Neuronal stem cell (in vitro differentiated cells): ENCODE measurements at regions not wholly inside any gene's neighbourhood (a gene's known extent, or its start where the extent isn't known, plus 50 kb on each side); places are given as distances from the start of the nearest gene placed in this dataset.
A peak's percentile ranks its signal among the peaks of the same experiment; 100 is the strongest.

Experiments used
- DNase-seq: peaks from one replicate; pipeline ENCODE4 v3.0.0-alpha.2; 2013; ENCODE audit warnings: low spot score
- H2AFZ ChIP-seq: one replicate; pipeline ENCODE4 v1.6.1; 2013; ENCODE audit warnings: mild to moderate bottlenecking, low read length, inconsistent platforms
- H2AK5ac ChIP-seq: 2 replicates; pipeline ENCODE4 v1.6.1; 2013; ENCODE audit warnings: low read depth, mild to moderate bottlenecking, inconsistent platforms, low read length, moderate library complexity, mixed read lengths
- H2BK120ac ChIP-seq: 2 replicates; pipeline ENCODE4 v1.6.1; 2013; ENCODE audit warnings: low read depth, mild to moderate bottlenecking, inconsistent platforms, low read length, moderate library complexity, mixed read lengths
- H2BK12ac ChIP-seq: one replicate; pipeline ENCODE4 v1.6.1; 2013; ENCODE audit warnings: low read length, inconsistent platforms
- H2BK15ac ChIP-seq: 2 replicates; pipeline ENCODE4 v1.6.1; 2013; ENCODE audit warnings: mild to moderate bottlenecking, low read length, inconsistent platforms, mixed read lengths
- H2BK5ac ChIP-seq: one replicate; pipeline ENCODE4 v1.6.1; 2013; ENCODE audit warnings: inconsistent platforms, mild to moderate bottlenecking, low read length, moderate library complexity
- H3K14ac ChIP-seq: one replicate; pipeline ENCODE4 v1.6.1; 2013; ENCODE audit warnings: low read length, inconsistent platforms
- H3K18ac ChIP-seq: 2 replicates; pipeline ENCODE4 v1.6.1; 2013; ENCODE audit warnings: low read length, inconsistent platforms
- H3K23ac ChIP-seq: 2 replicates; pipeline ENCODE4 v1.6.1; 2013; ENCODE audit warnings: low read depth, mild to moderate bottlenecking, mixed read lengths, low read length, inconsistent platforms; ENCODE audit not compliant: poor library complexity
- H3K27ac ChIP-seq: replicated peaks from 3 replicates; pipeline ENCODE4 v1.5.1; 2013; ENCODE audit warnings: low read length, inconsistent platforms
- H3K27me3 ChIP-seq, 3 experiments: 2 replicates each; pipeline ENCODE4 v1.6.1; 2013; ENCODE audit warnings: low read length in 3 of 3, mild to moderate bottlenecking in 2 of 3, inconsistent platforms in 1 of 3, low read depth in 1 of 3, mixed read lengths in 1 of 3, moderate library complexity in 1 of 3; ENCODE audit not compliant: control insufficient read depth in 3 of 3, insufficient read depth in 3 of 3
- H3K36me3 ChIP-seq, 2 donors: replicated peaks in 1 of 2; 2 replicates each; pipeline ENCODE4 v1.6.1; 2013; ENCODE audit warnings: low read length in 2 of 2; ENCODE audit not compliant: control insufficient read depth in 2 of 2, insufficient read depth in 2 of 2
- H3K4ac ChIP-seq: 2 replicates; pipeline ENCODE4 v1.6.1; 2013; ENCODE audit warnings: inconsistent platforms, mild to moderate bottlenecking, low read length, moderate library complexity
- H3K4me1 ChIP-seq, 2 donors: 1 replicate in 1 of 2; 2 replicates in 1 of 2; pipeline ENCODE4 v1.6.1; 2013; ENCODE audit warnings: low read length in 2 of 2, low read depth in 1 of 2; ENCODE audit not compliant: control insufficient read depth in 2 of 2, insufficient read depth in 1 of 2
- H3K4me2 ChIP-seq: one replicate; pipeline ENCODE4 v1.6.1; 2013; ENCODE audit warnings: mild to moderate bottlenecking, low read length, inconsistent platforms; ENCODE audit not compliant: insufficient read depth, poor library complexity, severe bottlenecking
- H3K4me3 ChIP-seq, 2 donors: 2 replicates each; pipeline ENCODE4 v1.5.1; 2013; ENCODE audit warnings: low read length in 2 of 2, mild to moderate bottlenecking in 2 of 2, inconsistent platforms in 1 of 2, moderate library complexity in 1 of 2
- H3K79me1 ChIP-seq: one replicate; pipeline ENCODE4 v1.6.1; 2013; ENCODE audit warnings: low read depth, mild to moderate bottlenecking, inconsistent platforms, low read length, moderate library complexity
- H3K9ac ChIP-seq: one replicate; pipeline ENCODE4 v1.6.1; 2013; ENCODE audit warnings: mild to moderate bottlenecking, low read depth, low read length, inconsistent platforms; ENCODE audit not compliant: poor library complexity
- H3K9me3 ChIP-seq, 2 donors: replicated peaks in 1 of 2; 2 replicates each; pipeline versions ENCODE3 to v1.6.1; 2013; ENCODE audit warnings: low read length in 2 of 2, mild to moderate bottlenecking in 2 of 2, inconsistent platforms in 1 of 2, low read depth in 1 of 2, mixed read lengths in 1 of 2, moderate library complexity in 1 of 2; ENCODE audit not compliant: control insufficient read depth in 2 of 2, insufficient read depth in 1 of 2
- H4K8ac ChIP-seq: one replicate; pipeline ENCODE4 v1.6.1; 2013; ENCODE audit warnings: low read depth, mild to moderate bottlenecking, inconsistent platforms, low read length, moderate library complexity
- H4K91ac ChIP-seq: one replicate; pipeline ENCODE4 v1.6.1; 2013; ENCODE audit warnings: low read length, low read depth, mild to moderate bottlenecking, inconsistent platforms; ENCODE audit not compliant: poor library complexity
- WGBS, 2 donors: extraction: QIAGEN DNeasy Blood & Tissue Kit; methylation state at CpG; one replicate each; pipeline ENCODE4 v1.1.7; 2013; ENCODE audit warnings: missing lambda C conversion rate in 2 of 2, mixed read lengths in 1 of 2; ENCODE audit not compliant: insufficient read length in 2 of 2, insufficient replicate concordance in 1 of 2; ENCODE audit errors: extremely low coverage in 2 of 2; 5-methylcytosine and 5-hydroxymethylcytosine counted together

DNA sequence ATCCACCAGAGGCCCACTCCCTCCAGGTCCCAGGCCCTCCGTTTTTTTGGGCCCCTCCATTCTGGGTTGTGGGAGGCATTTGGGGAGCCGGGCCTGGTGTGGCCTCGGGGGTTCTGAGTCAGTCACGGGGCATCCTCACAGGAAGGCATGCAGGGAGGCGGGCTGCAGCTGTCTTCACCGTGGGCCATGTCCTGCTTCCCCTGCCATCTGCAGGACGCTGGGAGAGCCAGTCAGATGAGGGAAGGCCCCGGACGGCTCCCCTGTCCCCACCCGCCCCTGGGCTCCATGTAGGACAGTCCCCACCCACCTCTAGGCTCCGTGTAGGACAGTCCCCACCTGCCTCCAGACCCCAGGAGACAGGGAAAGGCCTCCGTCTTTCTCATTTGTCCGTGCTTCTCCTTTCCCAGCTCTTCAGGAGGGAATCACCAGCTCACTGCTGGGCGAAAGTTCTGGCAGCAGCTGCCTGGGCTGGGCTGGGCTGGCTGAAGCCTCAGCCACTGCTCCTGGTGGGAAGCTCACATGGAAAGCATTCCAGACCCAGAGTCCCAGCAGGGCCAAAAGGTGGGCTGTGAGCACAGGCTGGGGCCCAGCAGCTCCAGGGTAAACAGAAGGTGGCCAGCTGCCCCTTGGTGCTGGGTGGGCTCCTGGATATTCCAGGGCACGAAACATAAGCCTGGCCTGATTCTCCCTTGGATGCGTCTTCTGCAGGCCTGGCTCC lies 217.8 kb downstream of the KIF26A start:
- Histone ChIP-seq H2AFZ (no peak overlapping the region), H3K27ac (no peak overlapping the region), H3K79me1 (no peaks in the 10 kb centered on the region), H4K8ac (peak overlapping the region; percentile 43), H2AK5ac (peak overlapping the region; percentile 46), H2BK120ac (no peak overlapping the region), H3K4ac (no peak overlapping the region), H3K27me3 (peaks cover 0 to 3% (median 0%) of the 10 kb centered on the region in 3 experiments), H3K4me3 (no peak overlapping the region), H2BK5ac (peak overlapping the region; percentile 75), H3K18ac (peak overlapping the region; percentile 64), H2BK15ac (peak overlapping the region; percentile 67), H3K23ac (no peak overlapping the region), H3K14ac (no peak overlapping the region), H3K4me2 (no peak overlapping the region), H4K91ac (no peak overlapping the region), H3K4me1 (peaks cover 0 to 2% of the 10 kb centered on the region in 2 donors), H3K9me3 (peaks cover 0 to 4% of the 10 kb centered on the region in 2 donors), H2BK12ac (no peak overlapping the region), H3K9ac (no peak overlapping the region), H3K36me3 (no peaks in the 10 kb centered on the region)
- no peak for DNase-seq
- WGBS, 2 donors: no CpG with 5 or more reads among the region's 16 CpGs

DNA sequence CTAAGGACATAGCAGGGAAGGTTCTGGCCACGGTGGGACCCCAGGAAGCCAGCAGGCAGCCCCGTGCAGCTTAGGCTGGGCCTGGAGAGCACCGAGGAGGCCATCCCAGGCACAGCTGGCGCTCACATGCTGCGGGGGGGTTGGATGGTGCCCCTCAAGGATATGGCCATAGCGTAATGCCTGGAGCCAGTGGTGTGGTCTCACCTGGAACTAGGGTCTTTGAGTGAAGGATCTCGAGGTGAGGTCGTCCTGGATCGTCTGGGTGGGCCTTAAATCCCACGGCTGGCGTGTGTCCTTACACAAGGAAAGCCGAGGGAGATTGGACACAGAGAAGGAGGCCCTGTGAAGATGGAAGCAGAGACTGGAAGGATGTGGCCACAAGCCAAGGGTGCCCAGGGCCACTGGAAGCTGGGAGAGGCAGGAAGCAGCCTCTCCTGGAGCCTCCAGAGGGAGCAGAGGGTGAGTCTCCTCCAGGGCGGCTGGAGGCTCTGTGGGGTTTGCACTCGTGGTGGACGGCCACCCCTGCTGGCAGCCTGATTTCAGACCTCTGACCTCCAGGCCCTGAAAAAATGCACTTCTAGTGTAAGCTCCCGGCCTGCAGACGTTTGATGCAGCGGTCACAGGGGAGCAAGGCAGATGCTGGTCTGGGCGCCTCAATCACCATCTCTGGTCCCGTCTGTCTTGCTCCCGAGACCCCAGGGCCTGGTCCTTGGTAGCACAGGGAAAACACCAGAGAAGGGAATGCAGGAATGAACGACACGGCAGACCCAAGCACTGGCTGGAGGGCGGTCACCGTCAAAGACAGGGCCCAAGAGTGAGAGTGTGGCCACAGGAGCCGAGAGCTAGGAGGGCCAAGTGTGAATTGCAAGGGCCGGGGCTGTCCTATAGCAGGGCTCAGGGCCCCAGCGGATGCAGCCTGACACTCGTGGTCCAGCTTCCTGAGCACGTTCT lies 218.6 kb downstream of the KIF26A start:
- WGBS, 2 donors: no CpG with 5 or more reads among the region's 30 CpGs
- H3K36me3 ChIP-seq: no peaks in the 10 kb centered on the region
- peak overlapping the region; percentile 17 for H4K8ac ChIP-seq

DNA sequence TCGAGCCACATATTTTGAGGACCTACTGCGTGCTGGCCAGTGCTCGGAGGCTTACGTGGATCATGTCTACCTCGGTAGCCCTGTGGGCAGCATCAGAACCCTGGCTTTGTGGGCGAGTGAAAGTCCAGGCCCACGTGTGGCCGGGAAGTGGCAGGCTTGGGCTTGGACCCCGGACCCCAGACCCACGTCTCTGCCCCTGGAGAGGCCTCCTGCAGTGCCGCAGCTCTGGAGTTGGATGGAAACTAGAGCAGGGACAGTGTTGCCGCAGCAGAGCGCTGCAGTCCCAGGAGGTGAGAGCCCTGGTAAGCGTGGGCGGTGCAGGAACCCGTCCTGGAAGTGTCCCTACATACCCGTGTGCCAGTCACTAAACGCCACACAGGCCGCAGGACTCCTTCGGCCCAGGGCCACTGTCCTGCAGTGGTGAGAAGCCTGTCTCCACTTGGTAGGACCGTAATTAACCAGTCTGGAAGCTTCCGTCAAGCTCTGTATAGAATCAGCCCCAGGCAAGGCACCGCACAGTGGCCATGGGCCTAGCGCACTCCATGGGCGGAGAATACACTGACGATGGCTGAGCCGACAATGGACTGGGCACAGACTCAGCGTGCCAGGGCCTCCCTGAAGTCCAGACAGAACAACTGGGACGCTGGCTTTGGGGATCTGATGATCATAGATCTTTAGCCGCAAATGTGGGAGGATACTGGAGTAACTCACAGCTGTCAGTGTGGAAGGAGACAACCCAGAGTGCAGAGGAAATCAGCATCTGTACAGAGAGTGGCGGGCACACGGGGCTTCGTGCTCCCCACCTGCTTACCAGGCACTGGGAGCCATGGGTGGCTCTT lies 219.5 kb downstream of the KIF26A start:
- peak overlapping the region; percentile 31 for H3K23ac ChIP-seq
- H2BK12ac ChIP-seq: peak overlapping the region; percentile 98
- no peak for DNase-seq
- H2AFZ ChIP-seq: no peak overlapping the region
- no peak overlapping the region for H3K4me3 ChIP-seq
- H3K79me1 ChIP-seq: no peaks in the 10 kb centered on the region
- no peak overlapping the region for H2BK120ac ChIP-seq
- peaks cover 0 to 3% (median 0%) of the 10 kb centered on the region in 3 experiments for H3K27me3 ChIP-seq
- H3K18ac ChIP-seq: peak overlapping the region; percentile 83
- peak overlapping the region; percentile 75 for H2BK15ac ChIP-seq
- no peak overlapping the region for H3K27ac ChIP-seq
- H4K91ac ChIP-seq: no peak overlapping the region
- peaks cover 0 to 2% of the 10 kb centered on the region in 2 donors for H3K4me1 ChIP-seq
- H2AK5ac ChIP-seq: peak overlapping the region; percentile 88
- H2BK5ac ChIP-seq: peak overlapping the region; percentile 66
- H3K36me3 ChIP-seq: no peaks in the 10 kb centered on the region
- peak overlapping the region; percentile 11 for H3K4ac ChIP-seq
- H3K9ac ChIP-seq: no peak overlapping the region
- WGBS, 2 donors: no CpG with 5 or more reads among the region's 33 CpGs
- H3K4me2 ChIP-seq: no peak overlapping the region
- H4K8ac ChIP-seq: peak overlapping the region; percentile 43
- peak overlapping the region; percentile 71 for H3K14ac ChIP-seq
- H3K9me3 ChIP-seq: peaks cover 0 to 2% of the 10 kb centered on the region in 2 donors

More for the DNA sequence above, 218.6 kb downstream of the KIF26A start:
- Histone ChIP-seq H3K9me3 (peaks cover 0 to 4% of the 10 kb centered on the region in 2 donors), H3K9ac (no peak overlapping the region), H3K4me1 (peaks cover 0 to 2% of the 10 kb centered on the region in 2 donors), H3K4me3 (no peak overlapping the region), H2BK15ac (peak overlapping the region; percentile 75), H2AK5ac (peak overlapping the region; percentile 88), H3K27me3 (peaks cover 0 to 3% (median 0%) of the 10 kb centered on the region in 3 experiments), H3K18ac (peak overlapping the region; percentile 83), H2AFZ (no peak overlapping the region), H2BK120ac (peak overlapping the region; percentile 61), H2BK5ac (peak overlapping the region; percentile 75), H2BK12ac (no peak overlapping the region), H3K14ac (peak overlapping the region; percentile 21), H3K23ac (peak overlapping the region; percentile 31), H3K4me2 (no peak overlapping the region), H4K91ac (no peak overlapping the region), H3K79me1 (no peaks in the 10 kb centered on the region), H3K27ac (no peak overlapping the region), H3K4ac (peak overlapping the region; percentile 11)
- no peak for DNase-seq
